HUES6 (cell line): ENCODE measurements at regions not wholly inside any gene's neighbourhood (a gene's known extent, or its start where the extent isn't known, plus 50 kb on each side); places are given as distances from the start of the nearest gene placed in this dataset.

Experiments
- H3K27ac ChIP-seq: 2 replicates; pipeline ENCODE4 v1.7.0; 2013; ENCODE audit warnings: low read depth, mild to moderate bottlenecking, low read length, inconsistent platforms
- H3K27me3 ChIP-seq: 2 replicates; pipeline ENCODE4 v1.6.1; 2013; ENCODE audit warnings: low read length; ENCODE audit not compliant: control insufficient read depth, insufficient read depth
- H3K36me3 ChIP-seq: 2 replicates; pipeline ENCODE4 v1.6.1; 2013; ENCODE audit warnings: low read length; ENCODE audit not compliant: control insufficient read depth, insufficient read depth
- H3K4me1 ChIP-seq: 2 replicates; pipeline ENCODE4 v1.6.1; 2013; ENCODE audit warnings: low read length; ENCODE audit not compliant: control insufficient read depth, insufficient read depth
- H3K4me3 ChIP-seq: 2 replicates; pipeline ENCODE4 v1.5.1; 2013; ENCODE audit warnings: low read depth, low read length
- H3K9ac ChIP-seq: one replicate; pipeline ENCODE4 v1.6.1; 2013; ENCODE audit warnings: mild to moderate bottlenecking, low read length
- H3K9me3 ChIP-seq: 2 replicates; pipeline ENCODE4 v1.6.1; 2013; ENCODE audit warnings: low read depth, low read length; ENCODE audit not compliant: control insufficient read depth, insufficient read depth

- no peak overlapping the region for H3K9ac ChIP-seq
- no peaks in the 10 kb centered on the region for H3K9me3 ChIP-seq
- peaks cover 17% of the 10 kb centered on the region for H3K4me1 ChIP-seq
- no peaks in the 10 kb centered on the region for H3K36me3 ChIP-seq
- no peak overlapping the region for H3K27ac ChIP-seq
- H3K4me3 ChIP-seq, result no peak overlapping the region
- H3K27me3 ChIP-seq, result no peaks in the 10 kb centered on the region
Observed at GRCh38 chr2:217060516-217060915, 200.7 kb upstream of the TNP1 start.

DNA sequence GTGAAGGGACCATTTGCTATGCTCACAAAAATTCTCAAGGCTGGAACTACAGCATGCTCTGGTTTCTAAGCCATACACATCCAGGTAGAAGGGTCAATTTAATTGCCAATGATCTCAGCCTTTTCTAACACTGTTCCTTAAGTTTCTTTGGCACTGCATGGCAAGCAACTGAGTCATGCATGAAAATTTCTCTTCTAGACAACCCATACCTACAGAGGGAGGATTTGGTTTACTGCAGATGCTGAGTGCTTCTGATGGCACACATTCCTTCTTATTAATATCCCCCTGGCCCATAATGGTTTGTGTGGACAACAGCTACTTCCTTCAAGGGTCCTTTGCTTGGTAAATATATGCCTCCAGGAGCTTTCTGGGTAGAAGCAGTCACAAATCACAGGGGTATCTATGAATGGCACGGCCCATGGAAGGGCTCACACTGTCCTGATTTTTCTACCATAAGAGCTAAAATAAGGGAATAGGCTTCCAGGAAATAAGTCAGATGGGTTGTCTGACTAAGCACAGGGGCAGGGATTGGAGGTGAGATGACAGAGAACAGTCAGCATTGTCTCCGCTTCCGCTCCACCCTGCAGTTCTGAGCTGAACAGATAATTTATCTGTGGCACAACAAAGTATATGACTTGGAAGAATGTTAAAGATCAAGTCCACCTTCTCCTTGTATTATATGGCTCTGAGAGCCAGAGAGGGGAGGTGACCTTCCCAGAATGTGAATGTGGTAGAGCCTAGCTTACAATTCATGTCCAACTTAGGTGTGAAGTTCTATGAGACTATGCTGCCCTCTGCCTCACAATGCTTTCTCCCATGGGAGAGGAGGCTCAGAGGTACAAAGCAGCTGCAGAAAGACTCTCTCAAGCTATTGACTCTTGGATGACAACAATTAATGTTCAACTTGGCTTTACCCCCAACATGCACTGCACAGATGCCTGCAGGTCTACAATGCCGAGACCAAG, 199.2 kb upstream of the TNP1 start:
- H3K27ac ChIP-seq, result no peak overlapping the region
- H3K4me3 ChIP-seq, result no peak overlapping the region
- no peaks in the 10 kb centered on the region for H3K9me3 ChIP-seq
- H3K36me3 ChIP-seq, result no peaks in the 10 kb centered on the region
- peaks cover 8% of the 10 kb centered on the region for H3K4me1 ChIP-seq
- no peak overlapping the region for H3K9ac ChIP-seq
- no peaks in the 10 kb centered on the region for H3K27me3 ChIP-seq

DNA sequence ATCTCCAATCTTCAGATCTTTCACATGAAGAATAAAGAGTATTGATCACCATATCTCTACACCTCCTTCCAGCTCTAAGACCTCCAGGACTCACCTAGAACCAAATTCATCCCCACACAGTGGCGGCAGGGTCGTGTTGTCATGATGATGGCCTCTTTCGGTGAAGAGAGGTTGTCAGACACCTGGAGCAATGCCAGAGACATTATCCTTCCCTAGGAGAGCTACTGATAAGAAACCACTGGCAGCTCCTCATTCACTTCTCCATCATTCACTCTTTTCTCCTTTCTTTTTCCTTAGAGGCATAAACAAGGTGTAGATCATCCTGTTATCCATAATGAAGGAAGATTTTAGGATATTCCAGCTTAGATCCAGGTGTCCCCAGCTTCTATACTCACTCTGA, 197.9 kb upstream of the TNP1 start:
- Histone ChIP-seq H3K27me3 (no peaks in the 10 kb centered on the region), H3K4me3 (no peak overlapping the region), H3K9ac (no peak overlapping the region), H3K27ac (no peak overlapping the region), H3K4me1 (no peaks in the 10 kb centered on the region), H3K9me3 (no peaks in the 10 kb centered on the region), H3K36me3 (no peaks in the 10 kb centered on the region)

DNA sequence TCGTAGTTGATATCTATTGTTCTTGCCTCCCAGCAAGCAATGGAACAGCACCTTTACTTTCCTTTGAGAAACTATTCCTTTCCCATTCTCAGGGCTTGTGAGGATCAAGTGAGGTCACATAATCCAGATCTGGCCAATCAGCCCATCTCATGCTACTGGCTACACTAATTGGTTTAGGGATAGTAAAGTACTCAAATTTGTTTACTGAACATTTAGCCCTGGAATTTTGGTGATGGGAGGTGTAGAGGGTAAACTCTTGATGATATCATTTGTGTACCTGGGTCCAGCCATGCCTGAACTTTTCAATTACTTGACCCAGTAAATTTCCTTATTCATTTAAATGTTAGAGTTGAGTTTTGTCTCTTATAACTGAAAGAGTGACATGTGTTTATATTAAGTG, 195.8 kb upstream of the TNP1 start:
- H3K27me3 ChIP-seq, result no peaks in the 10 kb centered on the region
- no peaks in the 10 kb centered on the region for H3K36me3 ChIP-seq
- no peaks in the 10 kb centered on the region for H3K4me1 ChIP-seq
- no peak overlapping the region for H3K9ac ChIP-seq
- H3K9me3 ChIP-seq, result no peaks in the 10 kb centered on the region
- H3K27ac ChIP-seq, result no peak overlapping the region
- H3K4me3 ChIP-seq, result no peak overlapping the region

- Histone ChIP-seq H3K27me3 (no peaks in the 10 kb centered on the region), H3K36me3 (no peaks in the 10 kb centered on the region), H3K27ac (no peak overlapping the region), H3K9ac (no peak overlapping the region), H3K4me3 (no peak overlapping the region), H3K4me1 (no peaks in the 10 kb centered on the region), H3K9me3 (no peaks in the 10 kb centered on the region)
Observed at GRCh38 chr2:217054791-217055190, 194.9 kb upstream of the TNP1 start.

DNA sequence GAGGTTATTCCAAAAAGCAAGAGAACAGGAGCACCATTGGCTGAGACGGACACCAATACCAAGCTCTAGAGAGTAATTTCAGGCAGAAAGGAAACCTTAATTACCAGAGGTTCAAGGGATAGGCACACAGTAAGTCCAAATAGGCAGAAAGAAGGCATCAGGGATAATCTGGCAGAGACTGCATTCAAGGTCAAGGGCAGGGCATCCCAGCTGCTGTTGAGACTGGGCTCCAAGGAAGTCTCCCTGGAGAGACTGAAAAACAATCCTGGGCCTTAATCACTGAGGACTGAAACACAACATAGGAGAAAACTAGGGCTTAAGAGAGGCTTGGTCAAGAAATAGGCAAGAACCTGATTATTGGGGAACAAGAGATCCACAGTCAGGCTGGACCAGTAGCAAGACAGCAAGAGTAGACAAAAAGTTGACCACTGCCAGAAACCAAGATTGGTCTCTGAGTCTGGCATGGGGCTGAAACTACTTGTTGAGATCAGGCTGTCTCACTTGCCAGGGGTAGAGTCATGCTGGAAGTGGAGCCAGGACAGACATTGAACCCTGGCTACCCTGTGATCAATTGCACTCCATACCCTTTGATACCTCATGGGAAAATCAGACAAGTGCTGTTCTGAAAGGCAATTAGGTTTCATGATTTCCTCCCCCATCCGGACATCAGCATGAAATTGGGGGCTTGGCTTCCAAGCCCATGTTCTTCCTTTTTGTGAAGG, 193.2 kb upstream of the TNP1 start:
- no peaks in the 10 kb centered on the region for H3K4me1 ChIP-seq

GRCh38 chr2:217051416-217051815, 191.6 kb upstream of the TNP1 start:
- Histone ChIP-seq H3K9me3 (no peaks in the 10 kb centered on the region), H3K9ac (no peak overlapping the region), H3K4me3 (no peak overlapping the region), H3K27me3 (no peaks in the 10 kb centered on the region), H3K4me1 (no peaks in the 10 kb centered on the region), H3K27ac (no peak overlapping the region), H3K36me3 (no peaks in the 10 kb centered on the region)

More for the DNA sequence above, 193.2 kb upstream of the TNP1 start:
- H3K36me3 ChIP-seq, result no peaks in the 10 kb centered on the region
- no peaks in the 10 kb centered on the region for H3K9me3 ChIP-seq
- no peaks in the 10 kb centered on the region for H3K27me3 ChIP-seq
- no peak overlapping the region for H3K27ac ChIP-seq
- no peak overlapping the region for H3K4me3 ChIP-seq
- no peak overlapping the region for H3K9ac ChIP-seq

- H3K27me3 ChIP-seq, result no peaks in the 10 kb centered on the region
- no peak overlapping the region for H3K9ac ChIP-seq
- no peaks in the 10 kb centered on the region for H3K4me1 ChIP-seq
- no peak overlapping the region for H3K4me3 ChIP-seq
- H3K9me3 ChIP-seq, result no peaks in the 10 kb centered on the region
- H3K36me3 ChIP-seq, result no peaks in the 10 kb centered on the region
- H3K27ac ChIP-seq, result no peak overlapping the region
Observed at GRCh38 chr2:217049956-217050355, 190.1 kb upstream of the TNP1 start.

DNA sequence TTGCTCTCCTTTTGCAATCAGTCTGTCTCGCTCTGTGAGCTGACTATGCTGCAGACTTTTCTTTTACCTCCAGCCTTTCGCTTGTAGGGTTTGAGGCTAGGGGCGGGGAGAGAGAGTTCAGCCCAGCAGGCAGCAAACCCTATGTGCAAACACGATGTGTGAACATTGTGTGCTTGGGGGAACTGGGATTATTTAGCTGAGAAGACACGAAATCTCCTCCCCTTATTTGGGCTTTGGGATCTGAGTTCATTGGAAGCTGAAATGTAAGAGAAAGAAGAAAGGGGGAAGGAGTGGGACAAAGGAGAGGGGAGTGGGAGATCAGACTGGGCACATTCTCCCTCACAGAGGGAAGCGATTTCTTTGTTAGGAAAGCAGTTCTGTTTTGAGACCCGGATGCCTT, 189.6 kb upstream of the TNP1 start:
- Histone ChIP-seq H3K36me3 (no peaks in the 10 kb centered on the region), H3K27ac (no peak overlapping the region), H3K4me3 (no peak overlapping the region)

DNA sequence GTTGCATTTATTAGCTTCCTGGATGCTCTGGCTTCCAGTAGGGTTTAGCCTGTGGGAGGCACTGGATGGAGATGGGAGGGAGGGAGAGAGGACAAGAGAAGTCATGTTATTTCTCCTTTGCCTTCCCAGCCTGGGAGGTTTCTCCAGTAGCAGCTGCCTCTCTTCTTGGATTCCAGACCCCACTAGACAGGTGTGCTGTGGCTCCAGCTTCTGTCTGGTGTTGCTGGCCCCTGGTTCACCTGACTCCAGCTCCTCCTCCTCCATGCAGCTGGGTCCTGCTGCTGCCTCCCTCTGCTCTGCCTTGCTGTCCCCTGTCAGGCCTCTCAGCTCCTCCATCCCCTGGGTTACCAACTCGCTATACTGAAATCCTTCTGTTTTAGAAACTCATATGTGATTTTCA, 188.9 kb upstream of the TNP1 start:
- Histone ChIP-seq H3K4me1 (no peaks in the 10 kb centered on the region), H3K4me3 (no peak overlapping the region), H3K9me3 (no peaks in the 10 kb centered on the region), H3K27ac (no peak overlapping the region), H3K9ac (no peak overlapping the region), H3K27me3 (no peaks in the 10 kb centered on the region), H3K36me3 (no peaks in the 10 kb centered on the region)

More for the DNA sequence above, 189.6 kb upstream of the TNP1 start:
- H3K9me3 ChIP-seq, result no peaks in the 10 kb centered on the region
- no peak overlapping the region for H3K9ac ChIP-seq
- no peaks in the 10 kb centered on the region for H3K4me1 ChIP-seq
- no peaks in the 10 kb centered on the region for H3K27me3 ChIP-seq

DNA sequence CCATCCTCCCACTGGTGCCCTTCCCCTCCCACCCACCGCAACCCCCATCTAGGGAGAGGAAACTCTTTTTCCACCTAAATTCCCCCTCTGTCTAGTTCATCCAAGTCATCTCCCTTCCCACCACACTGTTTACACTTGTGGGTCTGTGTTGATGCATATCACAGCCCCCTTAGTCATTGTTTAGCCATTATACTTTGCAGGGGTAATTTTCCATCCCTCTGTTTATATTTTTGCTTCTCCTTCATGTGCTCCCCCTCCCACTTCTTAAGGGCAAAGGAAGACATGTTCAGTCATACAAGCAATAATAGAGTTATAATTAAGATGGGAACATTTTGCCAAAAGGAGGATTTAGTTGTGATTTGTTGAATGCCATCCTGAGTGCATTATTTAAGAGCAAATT, 187.8 kb upstream of the TNP1 start:
- no peaks in the 10 kb centered on the region for H3K9me3 ChIP-seq
- no peak overlapping the region for H3K9ac ChIP-seq
- no peak overlapping the region for H3K4me3 ChIP-seq
- no peaks in the 10 kb centered on the region for H3K4me1 ChIP-seq
- no peaks in the 10 kb centered on the region for H3K36me3 ChIP-seq
- no peaks in the 10 kb centered on the region for H3K27me3 ChIP-seq
- no peak overlapping the region for H3K27ac ChIP-seq
